ENCODE measurements at regions not wholly inside any gene's neighbourhood (a gene's known extent, or its start where the extent isn't known, plus 50 kb on each side); places are given as distances from the start of the nearest gene placed in this dataset.

DNA sequence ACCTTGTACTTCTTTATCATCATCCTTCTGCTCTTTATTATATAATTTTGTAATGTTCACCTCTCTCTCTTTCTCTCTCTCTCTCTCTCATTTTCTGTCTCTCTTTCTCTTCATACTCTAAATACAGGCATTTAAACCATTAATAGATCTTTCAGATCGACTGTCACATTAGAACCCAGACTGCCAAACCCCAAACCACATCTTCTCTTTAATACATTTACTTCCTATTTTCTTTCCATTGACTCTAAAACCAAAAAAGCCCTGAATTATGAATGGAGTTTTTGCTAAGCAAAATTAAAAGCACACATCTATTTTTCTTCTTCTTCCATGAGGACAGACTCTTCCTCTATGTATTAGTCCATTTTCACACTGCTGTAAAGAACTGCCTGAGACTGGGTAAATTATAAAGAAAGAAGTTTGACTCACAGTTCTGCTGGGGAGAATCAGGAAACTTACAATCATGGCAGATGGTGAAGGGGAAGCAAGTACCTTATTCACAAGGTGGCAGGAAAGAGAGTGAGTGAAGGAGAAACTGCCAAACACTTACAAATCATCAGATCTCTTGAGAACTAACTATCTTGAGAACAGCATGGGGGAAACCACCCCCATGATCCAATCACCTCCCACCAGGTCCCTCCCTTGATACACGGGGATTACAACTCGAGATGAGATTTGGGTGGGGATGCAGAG is 272.7 kb upstream of the MGMT start:
- intact Hi-C loops (cut with micrococcal nuclease), result no loop called here
- Histone ChIP-seq H3K27me3 (ENCODE audit: insufficient read depth, low read length) (no peaks in the 10 kb centered on the region), H4K20me1 (ENCODE audit: insufficient read depth) (no peaks in the 10 kb centered on the region), H3K4me2 (ENCODE audit: low read length) (no peak overlapping the region), H3K4me1 (ENCODE audit: control insufficient read depth in 1 of 2, insufficient read depth in 2 of 2, low read length in 2 of 2) (no peaks in the 10 kb centered on the region), H3K36me3 (ENCODE audit: control insufficient read depth in 1 of 2, insufficient read depth in 2 of 2, low read length in 2 of 2) (no peaks in the 10 kb centered on the region), H3K9ac (ENCODE audit: low read length) (no peak overlapping the region), H3K4me3 (replicated peaks in 1 of 2; ENCODE audit: low read depth in 1 of 2, low read length in 2 of 2) (no peak overlapping the region), H2AFZ (ENCODE audit: low read depth, low read length, poor library complexity, severe bottlenecking) (no peak overlapping the region), H3K9me2 (ENCODE audit: insufficient read depth) (no peaks in the 10 kb centered on the region), H3K79me2 (ENCODE audit: insufficient read depth, low read length) (no peaks in the 10 kb centered on the region), H3K9me3 (ENCODE audit: control insufficient read depth in 1 of 2, insufficient read depth in 1 of 2, low read depth in 1 of 2, low read length in 2 of 2) (peaks cover 10 to 20% of the 10 kb centered on the region in 2 experiments; a peak in 2 of 4 replicates), H3K27ac (ENCODE audit: low read depth, low read length) (no peak overlapping the region)
- ChIA-PET CTCF (no interaction called here), RAD21 (ENCODE audit: low non-redundant PET in 1 of 2, low total read pairs in 2 of 2, uncharacterized antibody in 2 of 2, unreplicated experiment in 2 of 2) (no interaction called here), POLR2A (no interaction called here)
- ATAC-seq (no peak), DNase-seq (ENCODE audit: low read depth, low spot score) (no peak)
- BruUV-seq (replicated peaks), result no TSS peak
- TF ChIP-seq, protein P1, sequence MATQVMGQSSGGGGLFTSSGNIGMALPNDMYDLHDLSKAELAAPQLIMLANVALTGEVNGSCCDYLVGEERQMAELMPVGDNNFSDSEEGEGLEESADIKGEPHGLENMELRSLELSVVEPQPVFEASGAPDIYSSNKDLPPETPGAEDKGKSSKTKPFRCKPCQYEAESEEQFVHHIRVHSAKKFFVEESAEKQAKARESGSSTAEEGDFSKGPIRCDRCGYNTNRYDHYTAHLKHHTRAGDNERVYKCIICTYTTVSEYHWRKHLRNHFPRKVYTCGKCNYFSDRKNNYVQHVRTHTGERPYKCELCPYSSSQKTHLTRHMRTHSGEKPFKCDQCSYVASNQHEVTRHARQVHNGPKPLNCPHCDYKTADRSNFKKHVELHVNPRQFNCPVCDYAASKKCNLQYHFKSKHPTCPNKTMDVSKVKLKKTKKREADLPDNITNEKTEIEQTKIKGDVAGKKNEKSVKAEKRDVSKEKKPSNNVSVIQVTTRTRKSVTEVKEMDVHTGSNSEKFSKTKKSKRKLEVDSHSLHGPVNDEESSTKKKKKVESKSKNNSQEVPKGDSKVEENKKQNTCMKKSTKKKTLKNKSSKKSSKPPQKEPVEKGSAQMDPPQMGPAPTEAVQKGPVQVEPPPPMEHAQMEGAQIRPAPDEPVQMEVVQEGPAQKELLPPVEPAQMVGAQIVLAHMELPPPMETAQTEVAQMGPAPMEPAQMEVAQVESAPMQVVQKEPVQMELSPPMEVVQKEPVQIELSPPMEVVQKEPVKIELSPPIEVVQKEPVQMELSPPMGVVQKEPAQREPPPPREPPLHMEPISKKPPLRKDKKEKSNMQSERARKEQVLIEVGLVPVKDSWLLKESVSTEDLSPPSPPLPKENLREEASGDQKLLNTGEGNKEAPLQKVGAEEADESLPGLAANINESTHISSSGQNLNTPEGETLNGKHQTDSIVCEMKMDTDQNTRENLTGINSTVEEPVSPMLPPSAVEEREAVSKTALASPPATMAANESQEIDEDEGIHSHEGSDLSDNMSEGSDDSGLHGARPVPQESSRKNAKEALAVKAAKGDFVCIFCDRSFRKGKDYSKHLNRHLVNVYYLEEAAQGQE (IDR thresholded peaks at IDR 0.05; ENCODE audit: low read depth), result no peak
- TF ChIP-seq, protein P2, sequence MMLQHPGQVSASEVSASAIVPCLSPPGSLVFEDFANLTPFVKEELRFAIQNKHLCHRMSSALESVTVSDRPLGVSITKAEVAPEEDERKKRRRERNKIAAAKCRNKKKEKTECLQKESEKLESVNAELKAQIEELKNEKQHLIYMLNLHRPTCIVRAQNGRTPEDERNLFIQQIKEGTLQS (IDR thresholded peaks at IDR 0.05), result no peak
- TF ChIP-seq EZH2phosphoT487 (IDR thresholded peaks at IDR 0.05; ENCODE audit: borderline replicate concordance), result no peak
- TF ChIP-seq ZFX (IDR thresholded peaks at IDR 0.05), result no peak
- TF ChIP-seq ZBTB33 (IDR thresholded peaks at IDR 0.05; ENCODE audit: extremely low read depth, insufficient replicate concordance, low read length), result no peak
- TF ChIP-seq EGR1 (IDR thresholded peaks at IDR 0.05; ENCODE audit: low read depth), result no peak
- TF ChIP-seq JUND (IDR thresholded peaks at IDR 0.05), result no peak
- no peak for TF ChIP-seq CBX3 (IDR thresholded peaks at IDR 0.05; ENCODE audit: low read depth)
- no peak for TF ChIP-seq CEBPB (IDR thresholded peaks at IDR 0.05; ENCODE audit: low read depth)
- no peak for TF ChIP-seq FOSL1 (IDR thresholded peaks at IDR 0.05; ENCODE audit: low read depth)
- TF ChIP-seq YY1 (IDR thresholded peaks at IDR 0.05; ENCODE audit: extremely low read depth, insufficient replicate concordance, low read depth, low read length), result no peak
- no peak for TF ChIP-seq CTCF (IDR thresholded peaks at IDR 0.05 in 2 of 3, conservative IDR thresholded peaks at IDR 0.05 in 1 of 3; ENCODE audit: borderline replicate concordance in 1 of 3, insufficient read depth in 1 of 3, low read depth in 2 of 3, low read length in 2 of 3)
